ENCODE measurements at regions not wholly inside any gene's neighbourhood (a gene's known extent, or its start where the extent isn't known, plus 50 kb on each side); places are given as distances from the start of the nearest gene placed in this dataset.

DNA sequence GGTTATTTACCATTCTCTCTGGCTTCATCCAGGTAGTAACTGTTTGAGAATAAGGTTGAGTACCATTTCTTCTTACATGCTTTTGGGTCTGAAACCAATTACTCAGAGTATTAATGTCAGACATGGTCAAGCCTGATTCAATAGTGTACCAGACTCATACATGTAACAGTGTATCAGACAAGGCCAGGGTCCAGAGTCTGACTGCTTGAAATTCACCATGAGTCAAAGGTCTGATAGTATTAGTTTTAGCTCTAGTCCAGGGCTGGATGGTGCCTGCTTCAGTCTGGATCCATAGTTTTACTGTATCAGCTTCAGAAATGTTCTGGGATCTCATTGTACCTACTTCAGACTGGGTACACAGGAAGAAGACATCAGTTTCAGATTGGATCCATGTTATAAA is 394.4 kb downstream of the TSPY10 start:
- TF ChIP-seq, protein P1, sequence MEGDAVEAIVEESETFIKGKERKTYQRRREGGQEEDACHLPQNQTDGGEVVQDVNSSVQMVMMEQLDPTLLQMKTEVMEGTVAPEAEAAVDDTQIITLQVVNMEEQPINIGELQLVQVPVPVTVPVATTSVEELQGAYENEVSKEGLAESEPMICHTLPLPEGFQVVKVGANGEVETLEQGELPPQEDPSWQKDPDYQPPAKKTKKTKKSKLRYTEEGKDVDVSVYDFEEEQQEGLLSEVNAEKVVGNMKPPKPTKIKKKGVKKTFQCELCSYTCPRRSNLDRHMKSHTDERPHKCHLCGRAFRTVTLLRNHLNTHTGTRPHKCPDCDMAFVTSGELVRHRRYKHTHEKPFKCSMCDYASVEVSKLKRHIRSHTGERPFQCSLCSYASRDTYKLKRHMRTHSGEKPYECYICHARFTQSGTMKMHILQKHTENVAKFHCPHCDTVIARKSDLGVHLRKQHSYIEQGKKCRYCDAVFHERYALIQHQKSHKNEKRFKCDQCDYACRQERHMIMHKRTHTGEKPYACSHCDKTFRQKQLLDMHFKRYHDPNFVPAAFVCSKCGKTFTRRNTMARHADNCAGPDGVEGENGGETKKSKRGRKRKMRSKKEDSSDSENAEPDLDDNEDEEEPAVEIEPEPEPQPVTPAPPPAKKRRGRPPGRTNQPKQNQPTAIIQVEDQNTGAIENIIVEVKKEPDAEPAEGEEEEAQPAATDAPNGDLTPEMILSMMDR (IDR thresholded peaks at IDR 0.05) = no peak
- TF ChIP-seq ZFX (IDR thresholded peaks at IDR 0.05; ENCODE audit: borderline replicate concordance) = no peak
